ENCODE measurements at regions not wholly inside any gene's neighbourhood (a gene's known extent, or its start where the extent isn't known, plus 50 kb on each side); places are given as distances from the start of the nearest gene placed in this dataset.

DNA sequence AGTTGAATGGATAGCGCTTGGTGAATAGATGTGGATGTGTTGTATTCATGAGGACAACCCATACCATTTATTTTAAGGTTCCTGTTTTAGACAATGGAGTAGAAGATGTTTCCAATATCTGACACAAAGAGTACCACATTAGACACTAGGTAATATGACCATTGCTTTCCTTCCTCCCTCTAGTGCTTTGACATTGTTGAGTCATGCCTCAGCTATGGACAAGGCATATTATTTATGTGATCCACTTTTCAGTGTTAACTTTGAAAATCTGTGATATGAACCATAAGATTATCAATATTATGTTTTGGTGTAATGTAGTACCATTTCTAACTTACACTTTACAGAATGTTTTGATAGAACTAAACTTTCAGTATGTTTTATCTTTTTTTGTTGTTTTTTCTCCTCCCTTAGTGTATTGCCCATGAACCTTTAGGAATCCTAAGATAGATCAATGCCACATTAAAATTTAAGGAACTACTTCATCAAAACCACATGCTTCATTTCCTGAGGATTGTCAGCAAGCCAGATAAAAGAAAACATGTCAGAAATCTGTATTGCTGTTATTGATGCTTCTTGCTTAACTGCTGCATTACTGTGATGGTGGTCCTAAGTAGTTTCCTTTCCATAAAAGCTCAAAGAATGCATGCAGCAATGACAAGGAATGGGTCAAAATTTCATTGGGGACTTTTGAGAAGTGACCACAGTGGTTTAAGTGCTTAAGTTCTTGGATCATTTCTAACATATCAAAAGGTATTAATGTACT is 105.0 kb downstream of the PCDH7 start:
- TF ChIP-seq, protein P1, sequence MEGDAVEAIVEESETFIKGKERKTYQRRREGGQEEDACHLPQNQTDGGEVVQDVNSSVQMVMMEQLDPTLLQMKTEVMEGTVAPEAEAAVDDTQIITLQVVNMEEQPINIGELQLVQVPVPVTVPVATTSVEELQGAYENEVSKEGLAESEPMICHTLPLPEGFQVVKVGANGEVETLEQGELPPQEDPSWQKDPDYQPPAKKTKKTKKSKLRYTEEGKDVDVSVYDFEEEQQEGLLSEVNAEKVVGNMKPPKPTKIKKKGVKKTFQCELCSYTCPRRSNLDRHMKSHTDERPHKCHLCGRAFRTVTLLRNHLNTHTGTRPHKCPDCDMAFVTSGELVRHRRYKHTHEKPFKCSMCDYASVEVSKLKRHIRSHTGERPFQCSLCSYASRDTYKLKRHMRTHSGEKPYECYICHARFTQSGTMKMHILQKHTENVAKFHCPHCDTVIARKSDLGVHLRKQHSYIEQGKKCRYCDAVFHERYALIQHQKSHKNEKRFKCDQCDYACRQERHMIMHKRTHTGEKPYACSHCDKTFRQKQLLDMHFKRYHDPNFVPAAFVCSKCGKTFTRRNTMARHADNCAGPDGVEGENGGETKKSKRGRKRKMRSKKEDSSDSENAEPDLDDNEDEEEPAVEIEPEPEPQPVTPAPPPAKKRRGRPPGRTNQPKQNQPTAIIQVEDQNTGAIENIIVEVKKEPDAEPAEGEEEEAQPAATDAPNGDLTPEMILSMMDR (conservative IDR thresholded peaks at IDR 0.05; ENCODE audit: low read depth, low read length): no peak
- no peak for TF ChIP-seq EZH2 (IDR thresholded peaks at IDR 0.05; ENCODE audit: borderline replicate concordance, low read depth, low read length, poor library complexity, severe bottlenecking)
